PC-9 (cell line): ENCODE measurements at regions not wholly inside any gene's neighbourhood (a gene's known extent, or its start where the extent isn't known, plus 50 kb on each side); places are given as distances from the start of the nearest gene placed in this dataset.

Experiments used
- BruUV-seq: library from RNA; stranded (reverse); fragments of 400-500 nt; replicated peaks from 2 replicates; lab custom pipeline; 2021; lab: Mats Ljungman, UMichigan
- CTCF ChIA-PET: fragments of 300-600 bp; sonication (Branson Sonifier 250); formaldehyde crosslinking; loops from one replicate; lab custom pipeline; 2022; ENCODE audit warnings: antibody characterized with exemption; lab: Charles Lee
- POLR2A ChIA-PET: fragments of 300-600 bp; sonication (Branson Sonifier 250); formaldehyde crosslinking; loops from one replicate; lab custom pipeline; 2022; ENCODE audit warnings: antibody characterized with exemption; ENCODE audit not compliant: unreplicated experiment; lab: Charles Lee
- DNase-seq, 2 experiments: peaks; one replicate each; pipeline versions ENCODE4 v3.0.0 to v3.0.0-alpha.2; 2015 to 2022; ENCODE audit warnings: mixed read lengths in 1 of 2
- H2AFZ ChIP-seq: fragments of 200-600 bp; sonication (generic); 2 replicates; pipeline ENCODE4 v1.8.1; 2017; ENCODE audit warnings: antibody characterized with exemption
- H3F3A ChIP-seq: fragments of 200-600 bp; sonication (generic); 2 replicates; pipeline ENCODE4 v1.8.1; 2017; ENCODE audit warnings: antibody characterized with exemption, mild to moderate bottlenecking, low read depth; ENCODE audit not compliant: insufficient read depth
- H3K27ac ChIP-seq: fragments of 200-600 bp; sonication (generic); 2 replicates; pipeline ENCODE4 v1.6.1; 2016; ENCODE audit warnings: mixed run types
- H3K27me3 ChIP-seq: fragments of 200-600 bp; sonication (generic); 2 replicates; pipeline ENCODE4 v1.6.1; 2016; ENCODE audit warnings: low read depth, mixed run types; ENCODE audit not compliant: insufficient read depth
- H3K36me3 ChIP-seq: fragments of 200-600 bp; sonication (generic); 2 replicates; pipeline ENCODE4 v1.6.1; 2016; ENCODE audit warnings: low read depth, mixed run types
- H3K4me1 ChIP-seq: fragments of 200-600 bp; sonication (generic); replicated peaks from 2 replicates; pipeline ENCODE4 v1.6.1; 2016; ENCODE audit warnings: mixed run types; ENCODE audit not compliant: insufficient read depth
- H3K4me2 ChIP-seq: fragments of 200-600 bp; sonication (generic); 2 replicates; pipeline ENCODE4 v1.6.1; 2017; ENCODE audit warnings: mixed run types
- H3K4me3 ChIP-seq: fragments of 200-600 bp; sonication (generic); 2 replicates; pipeline ENCODE4 v1.6.1; 2016; ENCODE audit warnings: mixed run types
- H3K79me2 ChIP-seq: fragments of 200-600 bp; sonication (generic); 2 replicates; pipeline ENCODE4 v1.6.1; 2017; ENCODE audit warnings: low read depth, mixed run types
- H3K9me2 ChIP-seq: fragments of 200-600 bp; sonication (generic); 2 replicates; pipeline ENCODE4 v1.8.1; 2017; ENCODE audit warnings: mild to moderate bottlenecking; ENCODE audit not compliant: insufficient read depth
- H3K9me3 ChIP-seq: fragments of 200-600 bp; sonication (generic); 2 replicates; pipeline ENCODE4 v1.8.1; 2016; ENCODE audit warnings: low read depth; ENCODE audit not compliant: insufficient read depth
- H4K20me1 ChIP-seq: fragments of 200-600 bp; sonication (generic); 2 replicates; pipeline ENCODE4 v1.8.1; 2017; ENCODE audit not compliant: insufficient read depth
- CTCF ChIP-seq: fragments of 200-600 bp; sonication (generic); conservative IDR thresholded peaks from 2 replicates; pipeline ENCODE4 v1.6.1; 2017; ENCODE audit warnings: mixed run types, antibody characterized with exemption, mild to moderate bottlenecking, moderate library complexity
- EZH2 ChIP-seq: fragments of 200-600 bp; sonication (generic); IDR thresholded peaks from 2 replicates; pipeline ENCODE4 v1.8.0; 2017; ENCODE audit warnings: antibody characterized with exemption, low read depth
- intact Hi-C: fragments of 100-400 bp; cut with micrococcal nuclease; formaldehyde crosslinking; loops from one replicate; pipeline ENCODE4 v1.10.0; 2022; ENCODE audit not compliant: unreplicated experiment

DNA sequence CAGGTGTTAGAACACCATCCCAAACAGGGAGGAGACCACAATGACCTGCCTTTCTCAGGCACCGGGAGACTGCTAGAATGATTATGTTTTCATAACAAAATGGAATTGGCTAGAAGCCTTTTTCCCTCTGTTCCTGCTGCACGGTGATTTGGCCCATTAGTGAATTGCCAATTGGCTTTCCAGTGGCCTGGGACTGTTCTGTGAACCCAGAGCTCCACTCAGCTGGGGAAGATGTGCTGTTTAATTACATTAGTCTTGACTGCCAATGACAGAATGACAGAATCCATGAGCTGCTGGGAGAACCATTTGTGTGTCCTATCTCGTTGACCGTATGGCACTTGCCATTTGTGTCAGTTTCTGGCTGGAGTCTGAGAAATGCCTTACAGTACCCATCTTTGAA lies 242.9 kb downstream of the CDH11 start:
- intact Hi-C loops = no loop called here
- Histone ChIP-seq H3K4me2 (no peak overlapping the region), H2AFZ (no peak overlapping the region), H4K20me1 (no peaks in the 10 kb centered on the region), H3K79me2 (no peaks in the 10 kb centered on the region), H3K27me3 (no peaks in the 10 kb centered on the region), H3K9me3 (no peaks in the 10 kb centered on the region), H3K4me1 (no peaks in the 10 kb centered on the region), H3K27ac (no peak overlapping the region), H3K9me2 (no peaks in the 10 kb centered on the region), H3K4me3 (no peak overlapping the region), H3K36me3 (no peaks in the 10 kb centered on the region), H3F3A (no peaks in the 10 kb centered on the region)
- TF ChIP-seq EZH2 = no peak
- TF ChIP-seq CTCF = no peak
- DNase-seq = no peak
- CTCF ChIA-PET = no interaction called here
- POLR2A ChIA-PET = no interaction called here
- no TSS peak for BruUV-seq

GRCh38 chr16:64872101-64872500 lies 249.8 kb downstream of the CDH11 start:
- intact Hi-C loops = no loop called here
- Histone ChIP-seq H3K4me2 (no peak overlapping the region), H3K27ac (no peak overlapping the region), H2AFZ (no peak overlapping the region), H3K9me3 (no peaks in the 10 kb centered on the region), H3K4me1 (no peaks in the 10 kb centered on the region), H3K79me2 (no peaks in the 10 kb centered on the region), H3K27me3 (no peaks in the 10 kb centered on the region), H3K9me2 (no peaks in the 10 kb centered on the region), H3K4me3 (no peak overlapping the region), H4K20me1 (no peaks in the 10 kb centered on the region), H3F3A (no peaks in the 10 kb centered on the region), H3K36me3 (no peaks in the 10 kb centered on the region)
- no TSS peak for BruUV-seq
- POLR2A ChIA-PET = no interaction called here
- no peak for DNase-seq
- CTCF ChIA-PET = no interaction called here
- TF ChIP-seq EZH2 = no peak
- no peak for TF ChIP-seq CTCF

DNA sequence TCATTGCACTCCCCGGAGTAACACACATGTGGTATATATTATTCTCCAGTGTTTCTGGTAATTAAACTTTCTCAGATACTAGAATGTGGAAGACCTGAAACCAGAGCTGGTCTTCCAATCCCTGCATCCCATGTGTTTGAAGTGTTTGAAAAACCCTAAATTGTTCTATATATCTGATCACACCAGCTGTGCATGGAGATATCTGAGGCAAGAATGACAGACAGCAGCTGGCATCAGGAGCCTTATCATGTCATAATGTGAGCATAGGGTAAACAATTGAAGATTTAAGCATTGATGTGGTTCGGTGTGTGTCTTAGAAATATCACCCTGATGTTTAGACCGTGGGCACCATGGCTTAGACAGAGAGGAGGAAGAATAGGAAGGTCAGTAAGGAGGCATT lies 251.0 kb downstream of the CDH11 start:
- no peak overlapping the region for H3K4me3 ChIP-seq
- no peak for TF ChIP-seq CTCF
- TF ChIP-seq EZH2 = no peak
- H3K9me2 ChIP-seq = no peaks in the 10 kb centered on the region
- no peaks in the 10 kb centered on the region for H3K4me1 ChIP-seq
- no peaks in the 10 kb centered on the region for H3F3A ChIP-seq
- H3K27me3 ChIP-seq = no peaks in the 10 kb centered on the region
- no peaks in the 10 kb centered on the region for H3K9me3 ChIP-seq
- H3K4me2 ChIP-seq = no peak overlapping the region
- intact Hi-C loops = no loop called here
- no peak for DNase-seq
- no peaks in the 10 kb centered on the region for H4K20me1 ChIP-seq
- no peaks in the 10 kb centered on the region for H3K79me2 ChIP-seq
- ChIA-PET CTCF (no interaction called here), POLR2A (no interaction called here)
- no TSS peak for BruUV-seq
- H2AFZ ChIP-seq = no peak overlapping the region
- H3K36me3 ChIP-seq = no peaks in the 10 kb centered on the region
- no peak overlapping the region for H3K27ac ChIP-seq
